ENCODE measurements at regions not wholly inside any gene's neighbourhood (a gene's known extent, or its start where the extent isn't known, plus 50 kb on each side); places are given as distances from the start of the nearest gene placed in this dataset.

DNA sequence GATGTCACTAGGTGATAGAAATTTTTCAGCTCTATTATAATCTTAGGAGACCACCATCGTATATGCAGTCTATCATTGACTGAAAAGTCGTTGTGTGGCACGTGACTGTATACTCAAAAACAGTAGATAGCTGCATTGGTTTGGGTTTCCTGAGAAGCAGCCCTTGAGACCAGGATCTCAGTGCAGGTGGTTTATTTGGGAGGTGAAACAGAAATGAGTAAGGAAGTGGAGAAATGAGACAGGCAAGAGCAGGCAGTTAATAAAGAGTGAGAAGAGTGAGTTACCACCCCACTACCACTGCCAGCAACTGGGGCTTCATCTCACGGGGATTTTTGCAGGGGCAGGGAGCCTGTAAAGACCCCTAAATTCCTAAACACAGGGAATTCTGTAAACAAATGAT is 221.0 kb downstream of the SHQ1 start:
- no peak for TF ChIP-seq POLR2A (IDR thresholded peaks at IDR 0.05; ENCODE audit: low read depth, low read length)
- TF ChIP-seq, protein P1, sequence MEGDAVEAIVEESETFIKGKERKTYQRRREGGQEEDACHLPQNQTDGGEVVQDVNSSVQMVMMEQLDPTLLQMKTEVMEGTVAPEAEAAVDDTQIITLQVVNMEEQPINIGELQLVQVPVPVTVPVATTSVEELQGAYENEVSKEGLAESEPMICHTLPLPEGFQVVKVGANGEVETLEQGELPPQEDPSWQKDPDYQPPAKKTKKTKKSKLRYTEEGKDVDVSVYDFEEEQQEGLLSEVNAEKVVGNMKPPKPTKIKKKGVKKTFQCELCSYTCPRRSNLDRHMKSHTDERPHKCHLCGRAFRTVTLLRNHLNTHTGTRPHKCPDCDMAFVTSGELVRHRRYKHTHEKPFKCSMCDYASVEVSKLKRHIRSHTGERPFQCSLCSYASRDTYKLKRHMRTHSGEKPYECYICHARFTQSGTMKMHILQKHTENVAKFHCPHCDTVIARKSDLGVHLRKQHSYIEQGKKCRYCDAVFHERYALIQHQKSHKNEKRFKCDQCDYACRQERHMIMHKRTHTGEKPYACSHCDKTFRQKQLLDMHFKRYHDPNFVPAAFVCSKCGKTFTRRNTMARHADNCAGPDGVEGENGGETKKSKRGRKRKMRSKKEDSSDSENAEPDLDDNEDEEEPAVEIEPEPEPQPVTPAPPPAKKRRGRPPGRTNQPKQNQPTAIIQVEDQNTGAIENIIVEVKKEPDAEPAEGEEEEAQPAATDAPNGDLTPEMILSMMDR (IDR thresholded peaks at IDR 0.05; ENCODE audit: extremely low read depth in 1 of 2, insufficient read depth in 1 of 2, low read depth in 1 of 2, low read length in 2 of 2): no peak
- no peak for TF ChIP-seq EZH2 (IDR thresholded peaks at IDR 0.05; ENCODE audit: borderline replicate concordance, low read depth, low read length, severe bottlenecking)
- TF ChIP-seq GATA2 (IDR thresholded peaks at IDR 0.05; ENCODE audit: insufficient read depth, insufficient read length, low read depth, low read length): no peak
- TF ChIP-seq, protein P2, sequence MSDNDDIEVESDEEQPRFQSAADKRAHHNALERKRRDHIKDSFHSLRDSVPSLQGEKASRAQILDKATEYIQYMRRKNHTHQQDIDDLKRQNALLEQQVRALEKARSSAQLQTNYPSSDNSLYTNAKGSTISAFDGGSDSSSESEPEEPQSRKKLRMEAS (IDR thresholded peaks at IDR 0.05; ENCODE audit: insufficient read depth, insufficient read length): no peak
- TF ChIP-seq FOS (IDR thresholded peaks at IDR 0.05; ENCODE audit: borderline replicate concordance, insufficient read depth, low read length): no peak
- no peak for TF ChIP-seq POLR2AphosphoS5 (IDR thresholded peaks at IDR 0.05; ENCODE audit: insufficient read depth, low read depth, low read length)
- no peak for TF ChIP-seq JUN (IDR thresholded peaks at IDR 0.05; ENCODE audit: borderline replicate concordance, insufficient read depth, insufficient read length, low read depth)
- TF ChIP-seq MYC (IDR thresholded peaks at IDR 0.05; ENCODE audit: low read depth, low read length): no peak

All from endothelial cell of umbilical vein (primary cell).